Upper lobe of left lung (tissue), 6 donors: ENCODE measurements at regions not wholly inside any gene's neighbourhood (a gene's known extent, or its start where the extent isn't known, plus 50 kb on each side); places are given as distances from the start of the nearest gene placed in this dataset.

Experiments
- ATAC-seq, 2 donors: fragments of 200-7000 bp; cut with Tn5 transposase; one replicate each; pipeline ENCODE4 v1.9.1; 2022; ENCODE audit warnings: mild to moderate bottlenecking in 2 of 2, moderate library complexity in 2 of 2; ENCODE audit not compliant: low FRiP score in 2 of 2
- DNase-seq, 2 donors: peaks; one replicate each; pipeline ENCODE4 v3.0.0-alpha.2; 2019 to 2020
- H3K27ac ChIP-seq, 4 donors: fragments of 200-600 bp; sonication (generic); one replicate each; pipeline ENCODE4 v1.5.1; 2016 to 2019
- H3K27me3 ChIP-seq, 4 donors: fragments of 200-600 bp; sonication (generic); one replicate each; pipeline ENCODE4 v1.5.1; 2017 to 2019
- H3K36me3 ChIP-seq, 4 donors: fragments of 200-600 bp; sonication (generic); one replicate each; pipeline ENCODE4 v1.5.1; 2016 to 2019
- H3K4me1 ChIP-seq, 4 donors: fragments of 200-600 bp; sonication (generic); one replicate each; pipeline ENCODE4 v1.5.1; 2018 to 2019
- H3K4me3 ChIP-seq, 4 donors: fragments of 200-600 bp; sonication (generic); one replicate each; pipeline ENCODE4 v1.5.1; 2017 to 2019; ENCODE audit warnings: mild to moderate bottlenecking in 2 of 4, moderate library complexity in 1 of 4
- H3K9me3 ChIP-seq, 4 donors: fragments of 200-600 bp; sonication (generic); one replicate each; pipeline ENCODE4 v1.5.1; 2018 to 2019
- CTCF ChIP-seq, 6 experiments: fragments of 450-650 bp in 4 of 6; fragments of 200-600 bp in 2 of 6; sonication (generic) in 2 of 6; IDR thresholded peaks; one replicate each; pipeline ENCODE4 v1.5.1; 2016 to 2019; ENCODE audit warnings: antibody characterized with exemption in 6 of 6
- EP300 ChIP-seq, 4 donors: sonication (generic); formaldehyde crosslinking; IDR thresholded peaks; one replicate each; pipeline ENCODE4 v1.5.1; 2017; ENCODE audit warnings: antibody characterized with exemption in 4 of 4, control low read depth in 2 of 4
- POLR2A ChIP-seq, 4 donors: fragments of 450-650 bp; IDR thresholded peaks; one replicate each; pipeline ENCODE4 v1.5.1; 2016 to 2017; ENCODE audit warnings: antibody characterized with exemption in 4 of 4, mild to moderate bottlenecking in 2 of 4
- POLR2AphosphoS5 ChIP-seq, 2 donors: sonication (generic); formaldehyde crosslinking; IDR thresholded peaks; one replicate each; pipeline ENCODE4 v1.5.1; 2017; ENCODE audit warnings: antibody characterized with exemption in 2 of 2
- WGBS, 2 donors: methylation state at CpG; one replicate each; pipeline ENCODE4 v1.1.5; 2017 to 2018; 5-methylcytosine and 5-hydroxymethylcytosine counted together
- donor health status: DM: no; HTN: no; CAD: no; lungs with moderate emphysema.
- donor health status: DM: no; HTN: yes; CAD: no; lungs with severe emphysema.

- ATAC-seq (no peak), DNase-seq (no peak)
- WGBS, 2 donors: 82 to 85% methylated on average over 6 of the region's 6 CpGs
- H3K4me3 ChIP-seq: no peak overlapping the region
- H3K27ac ChIP-seq: no peak overlapping the region
- H3K36me3 ChIP-seq: no peaks in the 10 kb centered on the region
- TF ChIP-seq POLR2A (IDR thresholded peaks at IDR 0.05) (no peak), EP300 (IDR thresholded peaks at IDR 0.05) (no peak), CTCF (IDR thresholded peaks at IDR 0.05) (no peak), POLR2AphosphoS5 (IDR thresholded peaks at IDR 0.05) (no peak)
- no peaks in the 10 kb centered on the region for H3K27me3 ChIP-seq
- H3K4me1 ChIP-seq: no peaks in the 10 kb centered on the region
- no peaks in the 10 kb centered on the region for H3K9me3 ChIP-seq
Measured at GRCh38 chr3:193187070-193187722, 53.8 kb upstream of the PLAAT1 start.

- Histone ChIP-seq H3K4me1 (no peaks in the 10 kb centered on the region), H3K27ac (no peak overlapping the region), H3K4me3 (no peak overlapping the region), H3K9me3 (no peaks in the 10 kb centered on the region), H3K36me3 (no peaks in the 10 kb centered on the region), H3K27me3 (no peaks in the 10 kb centered on the region)
- ATAC-seq (peak in 1 of 2 donors; percentile 41), DNase-seq (peak in 1 of 2 donors; percentile 22)
- TF ChIP-seq EP300 (IDR thresholded peaks at IDR 0.05) (no peak), POLR2A (IDR thresholded peaks at IDR 0.05) (no peak), POLR2AphosphoS5 (IDR thresholded peaks at IDR 0.05) (no peak), CTCF (IDR thresholded peaks at IDR 0.05) (peak in 3 of 6 experiments; percentile 31 to 33 (median 32))
- 48 to 52% methylated on average over 2 of the region's 2 CpGs for WGBS, 2 donors
Measured at GRCh38 chr3:193190146-193190786, 50.8 kb upstream of the PLAAT1 start.
